Body of pancreas (tissue), 4 donors: ENCODE measurements at regions not wholly inside any gene's neighbourhood (a gene's known extent, or its start where the extent isn't known, plus 50 kb on each side); places are given as distances from the start of the nearest gene placed in this dataset.

Experiments
- POLR2A ChIP-seq, 3 donors: fragments of 450-650 bp; IDR thresholded peaks; one replicate each; pipeline ENCODE4 v1.6.1; 2016; ENCODE audit warnings: antibody characterized with exemption in 3 of 3, mild to moderate bottlenecking in 2 of 3
- TF ChIP-seq, protein P1 (sequence below), 7 experiments: fragments of 450-650 bp in 4 of 7; fragments of 200-600 bp in 3 of 7; sonication (generic) in 3 of 7; IDR thresholded peaks; one replicate each; pipeline ENCODE4 v1.5.1; 2016 to 2019; ENCODE audit warnings: antibody characterized with exemption in 7 of 7

DNA sequence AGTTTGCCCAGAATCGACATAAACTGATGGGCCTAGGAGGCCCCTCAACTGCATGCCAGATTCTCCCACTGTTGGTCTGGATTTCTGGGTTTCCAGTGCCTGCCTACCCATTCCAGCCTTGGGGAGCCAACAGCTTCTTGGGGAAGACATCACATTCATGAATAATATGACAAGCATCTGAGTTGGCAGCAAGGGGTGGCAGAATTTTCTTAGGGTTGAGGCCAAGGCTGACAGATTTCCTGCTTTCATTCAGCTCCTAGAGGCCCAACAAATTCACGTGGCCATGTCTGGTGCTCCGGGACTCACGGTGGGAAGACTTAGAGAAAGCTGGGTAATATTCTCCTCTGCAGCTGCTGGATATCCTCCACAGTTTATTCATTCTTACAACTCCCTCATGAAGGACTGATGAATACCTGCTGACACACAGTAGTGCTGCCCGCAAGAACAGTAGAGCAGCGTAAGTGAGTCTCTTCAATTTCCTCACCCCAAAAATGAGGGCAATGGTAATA is 305.0 kb upstream of the TNC start:
- TF ChIP-seq, protein P1, sequence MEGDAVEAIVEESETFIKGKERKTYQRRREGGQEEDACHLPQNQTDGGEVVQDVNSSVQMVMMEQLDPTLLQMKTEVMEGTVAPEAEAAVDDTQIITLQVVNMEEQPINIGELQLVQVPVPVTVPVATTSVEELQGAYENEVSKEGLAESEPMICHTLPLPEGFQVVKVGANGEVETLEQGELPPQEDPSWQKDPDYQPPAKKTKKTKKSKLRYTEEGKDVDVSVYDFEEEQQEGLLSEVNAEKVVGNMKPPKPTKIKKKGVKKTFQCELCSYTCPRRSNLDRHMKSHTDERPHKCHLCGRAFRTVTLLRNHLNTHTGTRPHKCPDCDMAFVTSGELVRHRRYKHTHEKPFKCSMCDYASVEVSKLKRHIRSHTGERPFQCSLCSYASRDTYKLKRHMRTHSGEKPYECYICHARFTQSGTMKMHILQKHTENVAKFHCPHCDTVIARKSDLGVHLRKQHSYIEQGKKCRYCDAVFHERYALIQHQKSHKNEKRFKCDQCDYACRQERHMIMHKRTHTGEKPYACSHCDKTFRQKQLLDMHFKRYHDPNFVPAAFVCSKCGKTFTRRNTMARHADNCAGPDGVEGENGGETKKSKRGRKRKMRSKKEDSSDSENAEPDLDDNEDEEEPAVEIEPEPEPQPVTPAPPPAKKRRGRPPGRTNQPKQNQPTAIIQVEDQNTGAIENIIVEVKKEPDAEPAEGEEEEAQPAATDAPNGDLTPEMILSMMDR (IDR thresholded peaks at IDR 0.05), result no peak
- TF ChIP-seq POLR2A (IDR thresholded peaks at IDR 0.05), result no peak
